ENCODE measurements at regions not wholly inside any gene's neighbourhood (a gene's known extent, or its start where the extent isn't known, plus 50 kb on each side); places are given as distances from the start of the nearest gene placed in this dataset.

- Histone ChIP-seq H3K9ac (ENCODE audit: insufficient read length, low read depth) (no peak overlapping the region), H3K4me3 (ENCODE audit: insufficient read length, low read depth) (no peak overlapping the region), H3K4me1 (ENCODE audit: insufficient read depth, insufficient read length) (peaks cover 5% of the 10 kb centered on the region), H3K9me3 (ENCODE audit: insufficient read depth, low read length) (no peaks in the 10 kb centered on the region), H3K36me3 (ENCODE audit: insufficient read depth, insufficient read length, low read length) (no peaks in the 10 kb centered on the region), H3K27me3 (ENCODE audit: insufficient read depth, insufficient read length) (no peaks in the 10 kb centered on the region)
- TF ChIP-seq ZNF274 (IDR thresholded peaks at IDR 0.05; ENCODE audit: low read depth, low read length) = no peak
- no peak for DNase-seq (ENCODE audit: low read depth, low spot score)
Measured at GRCh38 chr2:19772981-19773380, 128.8 kb downstream of the TTC32 start.

GRCh38 chr2:19769513-19769912 is 132.3 kb downstream of the TTC32 start:
- no peak for DNase-seq (ENCODE audit: low read depth, low spot score)
- TF ChIP-seq ZNF274 (IDR thresholded peaks at IDR 0.05; ENCODE audit: low read depth, low read length) (no peak), SUZ12 (IDR thresholded peaks at IDR 0.05; ENCODE audit: extremely low read depth, insufficient read depth, insufficient read length) (no peak), YY1 (IDR thresholded peaks at IDR 0.05; ENCODE audit: insufficient read depth, insufficient read length) (no peak)
- Histone ChIP-seq H3K4me1 (ENCODE audit: insufficient read depth, insufficient read length) (no peaks in the 10 kb centered on the region), H3K36me3 (ENCODE audit: insufficient read depth, insufficient read length, low read length) (no peaks in the 10 kb centered on the region), H3K9me3 (ENCODE audit: insufficient read depth, low read length) (no peaks in the 10 kb centered on the region), H3K27me3 (ENCODE audit: insufficient read depth, insufficient read length) (no peaks in the 10 kb centered on the region), H3K4me3 (ENCODE audit: insufficient read length, low read depth) (no peak overlapping the region), H3K9ac (ENCODE audit: insufficient read length, low read depth) (no peak overlapping the region)

- TF ChIP-seq SUZ12 (IDR thresholded peaks at IDR 0.05; ENCODE audit: extremely low read depth, insufficient read depth, insufficient read length) = no peak
- no peak for TF ChIP-seq YY1 (IDR thresholded peaks at IDR 0.05; ENCODE audit: insufficient read depth, insufficient read length)
- no peak for TF ChIP-seq ZNF274 (IDR thresholded peaks at IDR 0.05; ENCODE audit: low read depth, low read length)
- H3K9ac ChIP-seq (ENCODE audit: insufficient read length, low read depth) = no peak overlapping the region
- H3K4me3 ChIP-seq (ENCODE audit: insufficient read length, low read depth) = no peak overlapping the region
- H3K36me3 ChIP-seq (ENCODE audit: insufficient read depth, insufficient read length, low read length) = no peaks in the 10 kb centered on the region
- H3K27me3 ChIP-seq (ENCODE audit: insufficient read depth, insufficient read length) = no peaks in the 10 kb centered on the region
- DNase-seq (ENCODE audit: low read depth, low spot score) = no peak
- no peaks in the 10 kb centered on the region for H3K9me3 ChIP-seq (ENCODE audit: insufficient read depth, low read length)
- no peaks in the 10 kb centered on the region for H3K4me1 ChIP-seq (ENCODE audit: insufficient read depth, insufficient read length)
Measured at GRCh38 chr2:19767899-19768298, 133.9 kb downstream of the TTC32 start.

GRCh38 chr2:19764998-19765397 is 136.8 kb downstream of the TTC32 start:
- no peak for DNase-seq (ENCODE audit: low read depth, low spot score)
- H3K9ac ChIP-seq (ENCODE audit: insufficient read length, low read depth) = no peak overlapping the region
- TF ChIP-seq ZNF274 (IDR thresholded peaks at IDR 0.05; ENCODE audit: low read depth, low read length) (no peak), SUZ12 (IDR thresholded peaks at IDR 0.05; ENCODE audit: extremely low read depth, insufficient read depth, insufficient read length) (no peak), YY1 (IDR thresholded peaks at IDR 0.05; ENCODE audit: insufficient read depth, insufficient read length) (no peak)
- no peaks in the 10 kb centered on the region for H3K27me3 ChIP-seq (ENCODE audit: insufficient read depth, insufficient read length)
- no peaks in the 10 kb centered on the region for H3K36me3 ChIP-seq (ENCODE audit: insufficient read depth, insufficient read length, low read length)
- no peaks in the 10 kb centered on the region for H3K4me1 ChIP-seq (ENCODE audit: insufficient read depth, insufficient read length)
- no peak overlapping the region for H3K4me3 ChIP-seq (ENCODE audit: insufficient read length, low read depth)
- no peaks in the 10 kb centered on the region for H3K9me3 ChIP-seq (ENCODE audit: insufficient read depth, low read length)

GRCh38 chr2:19763731-19764130 is 138.1 kb downstream of the TTC32 start:
- H3K36me3 ChIP-seq (ENCODE audit: insufficient read depth, insufficient read length, low read length) = no peaks in the 10 kb centered on the region
- no peaks in the 10 kb centered on the region for H3K27me3 ChIP-seq (ENCODE audit: insufficient read depth, insufficient read length)
- H3K4me3 ChIP-seq (ENCODE audit: insufficient read length, low read depth) = no peak overlapping the region
- H3K4me1 ChIP-seq (ENCODE audit: insufficient read depth, insufficient read length) = no peaks in the 10 kb centered on the region
- TF ChIP-seq ZNF274 (IDR thresholded peaks at IDR 0.05; ENCODE audit: low read depth, low read length) (no peak), SUZ12 (IDR thresholded peaks at IDR 0.05; ENCODE audit: extremely low read depth, insufficient read depth, insufficient read length) (no peak), YY1 (IDR thresholded peaks at IDR 0.05; ENCODE audit: insufficient read depth, insufficient read length) (no peak)
- H3K9me3 ChIP-seq (ENCODE audit: insufficient read depth, low read length) = no peaks in the 10 kb centered on the region
- H3K9ac ChIP-seq (ENCODE audit: insufficient read length, low read depth) = no peak overlapping the region
- DNase-seq (ENCODE audit: low read depth, low spot score) = no peak

GRCh38 chr2:19762959-19763605 is 138.7 kb downstream of the TTC32 start:
- DNase-seq (ENCODE audit: low read depth, low spot score) = no peak
- H3K9me3 ChIP-seq (ENCODE audit: insufficient read depth, low read length) = no peaks in the 10 kb centered on the region
- H3K4me1 ChIP-seq (ENCODE audit: insufficient read depth, insufficient read length) = no peaks in the 10 kb centered on the region
- H3K9ac ChIP-seq (ENCODE audit: insufficient read length, low read depth) = no peak overlapping the region
- no peaks in the 10 kb centered on the region for H3K36me3 ChIP-seq (ENCODE audit: insufficient read depth, insufficient read length, low read length)
- no peak for TF ChIP-seq ZNF274 (IDR thresholded peaks at IDR 0.05; ENCODE audit: low read depth, low read length)
- no peak for TF ChIP-seq YY1 (IDR thresholded peaks at IDR 0.05; ENCODE audit: insufficient read depth, insufficient read length)
- no peak for TF ChIP-seq SUZ12 (IDR thresholded peaks at IDR 0.05; ENCODE audit: extremely low read depth, insufficient read depth, insufficient read length)
- H3K27me3 ChIP-seq (ENCODE audit: insufficient read depth, insufficient read length) = no peaks in the 10 kb centered on the region
- H3K4me3 ChIP-seq (ENCODE audit: insufficient read length, low read depth) = no peak overlapping the region

- DNase-seq (ENCODE audit: low read depth, low spot score) = no peak
- H3K27me3 ChIP-seq (ENCODE audit: insufficient read depth, insufficient read length) = no peaks in the 10 kb centered on the region
Measured at GRCh38 chr2:19762142-19762541, 139.6 kb downstream of the TTC32 start.

More at GRCh38 chr2:19762142-19762541, 139.6 kb downstream of the TTC32 start:
- no peaks in the 10 kb centered on the region for H3K9me3 ChIP-seq (ENCODE audit: insufficient read depth, low read length)
- H3K9ac ChIP-seq (ENCODE audit: insufficient read length, low read depth) = no peak overlapping the region
- H3K36me3 ChIP-seq (ENCODE audit: insufficient read depth, insufficient read length, low read length) = no peaks in the 10 kb centered on the region
- no peak for TF ChIP-seq ZNF274 (IDR thresholded peaks at IDR 0.05; ENCODE audit: low read depth, low read length)
- no peak for TF ChIP-seq YY1 (IDR thresholded peaks at IDR 0.05; ENCODE audit: insufficient read depth, insufficient read length)
- TF ChIP-seq SUZ12 (IDR thresholded peaks at IDR 0.05; ENCODE audit: extremely low read depth, insufficient read depth, insufficient read length) = no peak
- H3K4me1 ChIP-seq (ENCODE audit: insufficient read depth, insufficient read length) = no peaks in the 10 kb centered on the region
- no peak overlapping the region for H3K4me3 ChIP-seq (ENCODE audit: insufficient read length, low read depth)
